IMR-90 (cell line): ENCODE measurements at regions not wholly inside any gene's neighbourhood (a gene's known extent, or its start where the extent isn't known, plus 50 kb on each side); places are given as distances from the start of the nearest gene placed in this dataset.

ENCODE experiments used
- ATAC-seq: fragments of 200-7000 bp; cut with Tn5 transposase; 2 replicates; pipeline ENCODE4 v1.9.1; 2020; ENCODE audit warnings: low read depth, mild to moderate bottlenecking, moderate library complexity
- BruUV-seq: library from RNA; stranded (reverse); fragments of 400-500 nt; replicated peaks from 2 replicates; lab custom pipeline; 2021; lab: Mats Ljungman, UMichigan
- CTCF ChIA-PET: fragments of 300-600 bp; formaldehyde crosslinking; extraction: SDS; loops from one replicate; lab custom pipeline; 2021; ENCODE audit warnings: antibody characterized with exemption; lab: Yijun Ruan, JAX
- POLR2A ChIA-PET: fragments of 300-600 bp; sonication (Branson Sonifier 250); formaldehyde crosslinking; loops from one replicate; lab custom pipeline; 2022; ENCODE audit warnings: antibody characterized with exemption; ENCODE audit not compliant: unreplicated experiment; lab: Charles Lee
- DNase-seq: peaks from one replicate; pipeline ENCODE4 v3.0.0; 2013
- H2AFZ ChIP-seq: replicated peaks from 2 replicates; pipeline ENCODE3; 2013; ENCODE audit warnings: low read length, mild to moderate bottlenecking; ENCODE audit not compliant: poor library complexity
- H2AK5ac ChIP-seq: 2 replicates; pipeline ENCODE4 v1.6.1; 2013; ENCODE audit warnings: low read depth, low read length, inconsistent platforms
- H2AK9ac ChIP-seq: replicated peaks from 2 replicates; pipeline ENCODE3; 2013; ENCODE audit warnings: mild to moderate bottlenecking, low read depth, low read length, moderate library complexity; ENCODE audit not compliant: poor library complexity
- H2BK120ac ChIP-seq: 2 replicates; pipeline ENCODE4 v1.6.1; 2013; ENCODE audit warnings: low read depth, low read length, inconsistent platforms
- H2BK15ac ChIP-seq: 3 replicates; pipeline ENCODE4 v1.6.1; 2013; ENCODE audit warnings: low read depth, low read length, inconsistent platforms
- H2BK20ac ChIP-seq: 2 replicates; pipeline ENCODE4 v1.6.1; 2013; ENCODE audit warnings: low read depth, mild to moderate bottlenecking, inconsistent platforms, low read length, moderate library complexity
- H2BK5ac ChIP-seq: 2 replicates; pipeline ENCODE4 v1.6.1; 2013; ENCODE audit warnings: mild to moderate bottlenecking, low read depth, low read length, inconsistent platforms; ENCODE audit not compliant: poor library complexity, severe bottlenecking
- H3K14ac ChIP-seq: replicated peaks from 2 replicates; pipeline ENCODE4 v1.6.1; 2013; ENCODE audit warnings: low read depth, low read length, inconsistent platforms
- H3K18ac ChIP-seq: 2 replicates; pipeline ENCODE4 v1.6.1; 2013; ENCODE audit warnings: low read depth, low read length, control low read depth
- H3K23ac ChIP-seq: 2 replicates; pipeline ENCODE4 v1.6.1; 2013; ENCODE audit warnings: low read depth, low read length, inconsistent platforms
- H3K27ac ChIP-seq: 2 replicates; pipeline ENCODE4 v1.5.1; 2013; ENCODE audit warnings: mild to moderate bottlenecking, control low read depth, low read length; ENCODE audit not compliant: insufficient read depth
- H3K27me3 ChIP-seq: 2 replicates; pipeline ENCODE4 v1.6.1; 2013; ENCODE audit warnings: low read length; ENCODE audit not compliant: control insufficient read depth, insufficient read depth
- H3K36me3 ChIP-seq: 2 replicates; pipeline ENCODE4 v1.6.1; 2013; ENCODE audit warnings: low read length, mixed read lengths; ENCODE audit not compliant: control insufficient read depth, insufficient read depth
- H3K4ac ChIP-seq: 2 replicates; pipeline ENCODE4 v1.6.1; 2013; ENCODE audit warnings: low read depth, low read length, inconsistent platforms
- H3K4me1 ChIP-seq: 2 replicates; pipeline ENCODE4 v1.6.1; 2013; ENCODE audit warnings: low read length, mixed read lengths; ENCODE audit not compliant: control insufficient read depth, insufficient read depth
- H3K4me2 ChIP-seq: 2 replicates; pipeline ENCODE4 v1.6.1; 2013; ENCODE audit warnings: low read depth, mild to moderate bottlenecking, control low read depth, low read length, moderate library complexity
- H3K4me3 ChIP-seq: 2 replicates; pipeline ENCODE4 v1.5.1; 2013; ENCODE audit warnings: low read depth, mild to moderate bottlenecking, control low read depth, low read length, moderate library complexity; ENCODE audit not compliant: insufficient read depth
- H3K56ac ChIP-seq: 2 replicates; pipeline ENCODE4 v1.6.1; 2013; ENCODE audit warnings: low read length, inconsistent platforms; ENCODE audit not compliant: insufficient read depth; ENCODE audit errors: extremely low read depth
- H3K79me1 ChIP-seq, 2 experiments: 2 replicates each; pipeline ENCODE4 v1.6.1; 2013; ENCODE audit warnings: low read length in 2 of 2, inconsistent platforms in 1 of 2, low read depth in 1 of 2
- H3K9ac ChIP-seq: 2 replicates; pipeline ENCODE4 v1.6.1; 2013; ENCODE audit warnings: low read depth, low read length, control low read depth
- H3K9me1 ChIP-seq: 2 replicates; pipeline ENCODE4 v1.6.1; 2013; ENCODE audit warnings: low read length, inconsistent platforms; ENCODE audit not compliant: insufficient read depth
- H3K9me3 ChIP-seq: 2 replicates; pipeline ENCODE4 v1.6.1; 2013; ENCODE audit warnings: low read length; ENCODE audit not compliant: control insufficient read depth, insufficient read depth
- H4K20me1 ChIP-seq: 2 replicates; pipeline ENCODE4 v1.6.1; 2013; ENCODE audit warnings: low read length, inconsistent platforms; ENCODE audit not compliant: insufficient read depth
- H4K5ac ChIP-seq: 2 replicates; pipeline ENCODE4 v1.6.1; 2013; ENCODE audit warnings: mild to moderate bottlenecking, low read depth, low read length, control low read depth
- H4K8ac ChIP-seq, 2 experiments: 2 replicates each; pipeline ENCODE4 v1.6.1; 2013; ENCODE audit warnings: low read depth in 2 of 2, low read length in 2 of 2, control low read depth in 1 of 2, inconsistent platforms in 1 of 2
- H4K91ac ChIP-seq: 2 replicates; pipeline ENCODE4 v1.6.1; 2013; ENCODE audit warnings: low read depth, low read length, inconsistent platforms; ENCODE audit not compliant: insufficient read depth
- BHLHE40 ChIP-seq: fragments of 150-350 bp; IDR thresholded peaks from 2 replicates; pipeline ENCODE4 v1.6.1; 2016; ENCODE audit warnings: mild to moderate bottlenecking, low read depth, low read length
- CEBPB ChIP-seq: IDR thresholded peaks from 2 replicates; pipeline ENCODE4 v1.6.1; 2012; ENCODE audit warnings: low read depth, low read length, improper control_type of control experiment
- CHD1 ChIP-seq: IDR thresholded peaks from 2 replicates; pipeline ENCODE4 v1.6.1; 2012; ENCODE audit warnings: low read depth, low read length, improper control_type of control experiment
- CTCF ChIP-seq: conservative IDR thresholded peaks from 2 replicates; pipeline ENCODE4 v1.5.1; 2012; ENCODE audit warnings: mild to moderate bottlenecking, low read depth, low read length, improper control_type of control experiment
- ELK1 ChIP-seq: fragments of 150-350 bp; IDR thresholded peaks from 2 replicates; pipeline ENCODE4 v1.6.1; 2016; ENCODE audit warnings: low read depth, mild to moderate bottlenecking, low read length, moderate library complexity, borderline replicate concordance
- FOS ChIP-seq: fragments of 150-350 bp; IDR thresholded peaks from 2 replicates; pipeline ENCODE4 v1.6.1; 2016; ENCODE audit warnings: low read depth, low read length
- MAFK ChIP-seq: IDR thresholded peaks from 2 replicates; pipeline ENCODE4 v1.6.1; 2012; ENCODE audit warnings: low read depth, low read length, improper control_type of control experiment
- MXI1 ChIP-seq: IDR thresholded peaks from 2 replicates; pipeline ENCODE4 v1.6.1; 2012; ENCODE audit warnings: low read depth, mild to moderate bottlenecking, low read length, moderate library complexity, borderline replicate concordance
- NFE2L2 ChIP-seq: fragments of 150-350 bp; IDR thresholded peaks from 2 replicates; pipeline ENCODE4 v1.6.1; 2016; ENCODE audit warnings: low read depth, mild to moderate bottlenecking, low read length
- POLR2A ChIP-seq: IDR thresholded peaks from 2 replicates; pipeline ENCODE4 v1.6.1; 2012; ENCODE audit warnings: mild to moderate bottlenecking, low read depth, low read length
- RAD21 ChIP-seq: IDR thresholded peaks from 2 replicates; pipeline ENCODE4 v1.6.1; 2012; ENCODE audit warnings: low read length, improper control_type of control experiment
- RCOR1 ChIP-seq: IDR thresholded peaks from 2 replicates; pipeline ENCODE4 v1.6.1; 2012; ENCODE audit warnings: mild to moderate bottlenecking, low read length, improper control_type of control experiment; ENCODE audit not compliant: insufficient replicate concordance
- RFX5 ChIP-seq: IDR thresholded peaks from 2 replicates; pipeline ENCODE4 v1.8.0; 2012; ENCODE audit warnings: low read depth, mild to moderate bottlenecking, low read length, moderate library complexity
- SMC3 ChIP-seq: fragments of 150-350 bp; IDR thresholded peaks from 2 replicates; pipeline ENCODE4 v1.6.1; 2016; ENCODE audit warnings: low read depth, mild to moderate bottlenecking, antibody characterized with exemption, low read length, moderate library complexity
- USF2 ChIP-seq: fragments of 150-350 bp; IDR thresholded peaks from 2 replicates; pipeline ENCODE4 v1.6.1; 2017; ENCODE audit warnings: mild to moderate bottlenecking, antibody characterized with exemption, low read length, low read depth
- dilution Hi-C: fragments of 300-500 bp; cut with HindIII; formaldehyde crosslinking; loops from one replicate; pipeline ENCODE4 v1.14.3; 2018; ENCODE audit warnings: low sequenced_read_pairs; ENCODE audit not compliant: unreplicated experiment
- in situ Hi-C: fragments of 300-500 bp; cut with MboI; formaldehyde crosslinking; loops from 3 replicates; pipeline ENCODE4 v1.14.3; 2019; ENCODE audit warnings: low sequenced_read_pairs, inconsistent platforms, mixed read lengths
- intact Hi-C: fragments of 100-400 bp; cut with micrococcal nuclease; formaldehyde crosslinking; loops from 2 replicates; pipeline ENCODE4 v1.10.0; 2022

- dilution Hi-C loops = no loop called here
- no peak for ATAC-seq
- H3K4ac ChIP-seq = no peak overlapping the region
Measured at GRCh38 chr2:59851836-59852475, 701.5 kb downstream of the BCL11A start.

More at GRCh38 chr2:59851836-59852475, 701.5 kb downstream of the BCL11A start:
- BruUV-seq = no TSS peak
- H3K4me3 ChIP-seq = no peak overlapping the region
- no peak overlapping the region for H3K14ac ChIP-seq
- H3K36me3 ChIP-seq = no peaks in the 10 kb centered on the region
- no peak overlapping the region for H4K5ac ChIP-seq
- H4K91ac ChIP-seq = no peak overlapping the region
- intact Hi-C loops = no loop called here
- DNase-seq = no peak
- no peak overlapping the region for H2BK15ac ChIP-seq
- H4K20me1 ChIP-seq = no peaks in the 10 kb centered on the region
- no peaks in the 10 kb centered on the region for H3K79me1 ChIP-seq
- no peaks in the 10 kb centered on the region for H3K27me3 ChIP-seq
- no peaks in the 10 kb centered on the region for H3K4me1 ChIP-seq
- no peak overlapping the region for H3K9ac ChIP-seq
- no peak for TF ChIP-seq RCOR1
- no peak for TF ChIP-seq BHLHE40
- no peak for TF ChIP-seq CHD1
- TF ChIP-seq POLR2A = no peak
- TF ChIP-seq NFE2L2 = no peak
- no peak for TF ChIP-seq SMC3
- TF ChIP-seq USF2 = no peak
- no peak for TF ChIP-seq MAFK
- no peak for TF ChIP-seq FOS
- no peak for TF ChIP-seq CTCF
- TF ChIP-seq ELK1 = no peak
- TF ChIP-seq CEBPB = no peak
- TF ChIP-seq RAD21 = no peak
- no peak for TF ChIP-seq RFX5
- no peak for TF ChIP-seq MXI1
- no peaks in the 10 kb centered on the region for H3K9me1 ChIP-seq
- no peak overlapping the region for H2AFZ ChIP-seq
- ChIA-PET CTCF (no interaction called here), POLR2A (no interaction called here)
- H2BK120ac ChIP-seq = no peak overlapping the region
- H3K4me2 ChIP-seq = no peak overlapping the region
- H2AK5ac ChIP-seq = no peak overlapping the region
- no peak overlapping the region for H3K23ac ChIP-seq
- H3K9me3 ChIP-seq = peaks cover 5% of the 10 kb centered on the region; the same call in 1 of the 2 replicates
- no peak overlapping the region for H2AK9ac ChIP-seq
- no peak overlapping the region for H3K18ac ChIP-seq
- in situ Hi-C loops = no loop called here
- no peak overlapping the region for H2BK20ac ChIP-seq
- H2BK5ac ChIP-seq = no peak overlapping the region
- H3K27ac ChIP-seq = no peak overlapping the region
- H4K8ac ChIP-seq = no peak overlapping the region
- no peak overlapping the region for H3K56ac ChIP-seq
